ENCODE measurements at regions not wholly inside any gene's neighbourhood (a gene's known extent, or its start where the extent isn't known, plus 50 kb on each side); places are given as distances from the start of the nearest gene placed in this dataset.

GRCh38 chr2:82511894-82512293 is 1947.2 kb downstream of the SUCLG1 start:
- DNase-seq (ENCODE audit: low read depth), result no peak
- no peak overlapping the region for H3K4me3 ChIP-seq (ENCODE audit: low read depth, low read length)
- TF ChIP-seq CTCF (IDR thresholded peaks at IDR 0.05; ENCODE audit: control insufficient read depth, extremely low read depth, insufficient read depth), result no peak

GRCh38 chr2:82508702-82509101 is 1950.4 kb downstream of the SUCLG1 start:
- TF ChIP-seq CTCF (IDR thresholded peaks at IDR 0.05; ENCODE audit: control insufficient read depth, extremely low read depth, insufficient read depth), result no peak
- no peak for DNase-seq (ENCODE audit: low read depth)
- no peak overlapping the region for H3K4me3 ChIP-seq (ENCODE audit: low read depth, low read length)

- no peak for TF ChIP-seq CTCF (IDR thresholded peaks at IDR 0.05; ENCODE audit: control insufficient read depth, extremely low read depth, insufficient read depth)
- no peak for DNase-seq (ENCODE audit: low read depth)
- no peak overlapping the region for H3K4me3 ChIP-seq (ENCODE audit: low read depth, low read length)
Observed at GRCh38 chr2:82507657-82508056, 1951.4 kb downstream of the SUCLG1 start.

GRCh38 chr2:82501217-82501616 is 1957.9 kb downstream of the SUCLG1 start:
- TF ChIP-seq CTCF (IDR thresholded peaks at IDR 0.05; ENCODE audit: control insufficient read depth, extremely low read depth, insufficient read depth), result no peak
- DNase-seq (ENCODE audit: low read depth), result no peak
- H3K4me3 ChIP-seq (ENCODE audit: low read depth, low read length), result no peak overlapping the region

GRCh38 chr2:82498777-82499443 is 1960.2 kb downstream of the SUCLG1 start:
- DNase-seq (ENCODE audit: low read depth), result no peak
- TF ChIP-seq CTCF (IDR thresholded peaks at IDR 0.05; ENCODE audit: control insufficient read depth, extremely low read depth, insufficient read depth), result no peak
- no peak overlapping the region for H3K4me3 ChIP-seq (ENCODE audit: low read depth, low read length)

- no peak overlapping the region for H3K4me3 ChIP-seq (ENCODE audit: low read depth, low read length)
- no peak for DNase-seq (ENCODE audit: low read depth)
- no peak for TF ChIP-seq CTCF (IDR thresholded peaks at IDR 0.05; ENCODE audit: control insufficient read depth, extremely low read depth, insufficient read depth)
Observed at GRCh38 chr2:82494739-82495138, 1964.3 kb downstream of the SUCLG1 start.

GRCh38 chr2:82491591-82491990 is 1967.5 kb downstream of the SUCLG1 start:
- no peak for TF ChIP-seq CTCF (IDR thresholded peaks at IDR 0.05; ENCODE audit: control insufficient read depth, extremely low read depth, insufficient read depth)
- H3K4me3 ChIP-seq (ENCODE audit: low read depth, low read length), result no peak overlapping the region
- no peak for DNase-seq (ENCODE audit: low read depth)
